K562 (cell line): ENCODE measurements at regions not wholly inside any gene's neighbourhood (a gene's known extent, or its start where the extent isn't known, plus 50 kb on each side); places are given as distances from the start of the nearest gene placed in this dataset.

Source experiments
- ATAC-seq: fragments of 200-7000 bp; cut with Tn5 transposase; 3 replicates; pipeline ENCODE4 v1.9.1; 2020; ENCODE audit warnings: moderate library complexity
- BruUV-seq: library from RNA; stranded (reverse); fragments of 400-500 nt; replicated peaks from 2 replicates; lab custom pipeline; 2021; lab: Mats Ljungman, UMichigan
- CTCF ChIA-PET: fragments of 300-600 bp; formaldehyde crosslinking; extraction: SDS; loops from one replicate; lab custom pipeline; 2021; ENCODE audit warnings: low intra/inter-chr PET ratio; lab: Yijun Ruan, JAX
- POLR2A ChIA-PET: fragments of 300-600, 350-650 bp; sonication (Branson Sonifier 250); formaldehyde crosslinking; extraction: SDS; loops from one replicate; lab custom pipeline; 2021; ENCODE audit warnings: antibody characterized with exemption, inconsistent platforms; lab: Yijun Ruan, JAX
- DNase-seq, 4 experiments: peaks; one replicate each; pipeline versions ENCODE4 v3.0.0 to v3.0.0-alpha.2; 2011 to 2018; ENCODE audit warnings: low spot score in 3 of 4, mixed read lengths in 3 of 4; ENCODE audit errors: extremely low read depth in 1 of 4
- FAIRE-seq: peaks from 2 replicates; lab custom pipeline; 2011; peaks lifted over from hg19 to GRCh38; lab: Jason Lieb, UNC
- H2AFZ ChIP-seq: 2 replicates; pipeline ENCODE4 v1.6.0; 2011; ENCODE audit warnings: low read depth, low read length, control low read depth, inconsistent platforms
- H3K27ac ChIP-seq: fragments of 200-600 bp; 3 replicates; pipeline ENCODE4 v1.8.0; 2011; ENCODE audit warnings: low read depth, mild to moderate bottlenecking, control low read depth, inconsistent platforms, low read length, moderate library complexity, mixed read lengths; ENCODE audit errors: extremely low read depth
- H3K27me3 ChIP-seq, 2 experiments: fragments of 300-600 bp in 1 of 2; 2 replicates in 1 of 2; 3 replicates in 1 of 2; pipeline versions ENCODE4 v1.6.0 to v1.8.0; 2011; ENCODE audit warnings: inconsistent platforms in 2 of 2, low read length in 2 of 2, mild to moderate bottlenecking in 1 of 2, mixed read lengths in 1 of 2, moderate library complexity in 1 of 2; ENCODE audit not compliant: control insufficient read depth in 2 of 2, insufficient read depth in 2 of 2
- H3K36me3 ChIP-seq: fragments of 300-600 bp; 3 replicates; pipeline ENCODE4 v1.8.0; 2011; ENCODE audit warnings: mild to moderate bottlenecking, low read length, inconsistent platforms; ENCODE audit not compliant: control insufficient read depth, insufficient read depth
- H3K4me1 ChIP-seq, 2 experiments: fragments of 200-600 bp in 1 of 2; replicated peaks in 1 of 2; 2 replicates in 1 of 2; 3 replicates in 1 of 2; pipeline versions ENCODE4 v1.5.1 to v1.8.0; 2011; ENCODE audit warnings: inconsistent platforms in 2 of 2, low read length in 2 of 2, mild to moderate bottlenecking in 1 of 2, mixed read lengths in 1 of 2, moderate library complexity in 1 of 2; ENCODE audit not compliant: control insufficient read depth in 2 of 2, insufficient read depth in 2 of 2
- H3K4me2 ChIP-seq: 2 replicates; pipeline ENCODE4 v1.6.1; 2011; ENCODE audit warnings: low read length, control low read depth, inconsistent platforms, mixed read lengths; ENCODE audit not compliant: insufficient read depth
- H3K4me3 ChIP-seq: fragments of 200-600 bp; sonication (generic), shearing (Covaris generic); 2 replicates; pipeline ENCODE4 v1.5.1; 2016; ENCODE audit warnings: control low read depth, inconsistent platforms
- H3K79me2 ChIP-seq: fragments of 200-600 bp; 3 replicates; pipeline ENCODE4 v1.8.0; 2011; ENCODE audit warnings: low read length, inconsistent platforms; ENCODE audit not compliant: control insufficient read depth, insufficient read depth
- H3K9ac ChIP-seq, 2 experiments: 2 replicates each; pipeline versions ENCODE4 v1.6.0 to v1.6.1; 2011; ENCODE audit warnings: low read depth in 2 of 2, low read length in 2 of 2, control low read depth in 1 of 2, inconsistent platforms in 1 of 2, mild to moderate bottlenecking in 1 of 2, mixed read lengths in 1 of 2; ENCODE audit not compliant: insufficient read depth in 1 of 2
- H3K9me1 ChIP-seq: one replicate; pipeline ENCODE4 v1.6.0; 2011; ENCODE audit warnings: inconsistent platforms, mild to moderate bottlenecking, low read length, moderate library complexity; ENCODE audit not compliant: control insufficient read depth, insufficient read depth
- H3K9me3 ChIP-seq: replicated peaks from 2 replicates; pipeline ENCODE4 v1.5.1; 2011; ENCODE audit warnings: low read depth, low read length, inconsistent platforms; ENCODE audit not compliant: control insufficient read depth, insufficient read depth
- H4K20me1 ChIP-seq: replicated peaks from 2 replicates; pipeline ENCODE4 v1.6.1; 2011; ENCODE audit warnings: low read length, inconsistent platforms, mixed read lengths; ENCODE audit not compliant: control insufficient read depth, insufficient read depth
- PHF8 ChIP-seq: fragments of 200-600 bp; sonication (generic); IDR thresholded peaks from 2 replicates; pipeline ENCODE4 v1.6.1; 2012; ENCODE audit warnings: mixed run types, mild to moderate bottlenecking, inconsistent platforms, low read length, moderate library complexity, borderline replicate concordance
- PHTF2 ChIP-seq: fragments of 250-450 bp; sonication (Bioruptor Pico); IDR thresholded peaks from 2 replicates; pipeline ENCODE4 v1.5.0; 2021; ENCODE audit warnings: mild to moderate bottlenecking
- RHOXF2B ChIP-seq: fragments of 250-450 bp; sonication (Bioruptor Pico); conservative IDR thresholded peaks from 2 replicates; pipeline ENCODE4 v1.5.1; 2021
- SMARCA5 ChIP-seq: fragments of 450-650 bp; IDR thresholded peaks from 2 replicates; pipeline ENCODE4 v1.6.1; 2016
- SNIP1 ChIP-seq: fragments of 450-650 bp; IDR thresholded peaks from 2 replicates; pipeline ENCODE4 v1.7.1; 2017; ENCODE audit warnings: low read depth, mild to moderate bottlenecking
- TEAD2 ChIP-seq: fragments of 450-650 bp; IDR thresholded peaks from 2 replicates; pipeline ENCODE4 v1.6.1; 2016; ENCODE audit warnings: missing genetic modification characterization, control low read depth, missing compliant biosample characterization
- ZNF232 ChIP-seq: sonication (generic); formaldehyde crosslinking; IDR thresholded peaks from 2 replicates; pipeline ENCODE4 v1.8.0; 2022; ENCODE audit warnings: mild to moderate bottlenecking, missing genetic modification reagents
- ZNF696 ChIP-seq: fragments of 250-450 bp; sonication (Bioruptor Pico); conservative IDR thresholded peaks from 2 replicates; pipeline ENCODE4 v1.4.0; 2020; ENCODE audit warnings: mild to moderate bottlenecking, moderate library complexity
- WGBS: fragments of 100-300 bp; shearing (Covaris generic); methylation state at CpG from one replicate; pipeline ENCODE4 v1.1.6; 2016; ENCODE audit warnings: low coverage, mixed read lengths; ENCODE audit not compliant: insufficient coverage; ENCODE audit errors: missing lambda C conversion rate; 5-methylcytosine and 5-hydroxymethylcytosine counted together
- in situ Hi-C: fragments of 300-500 bp; cut with MboI; formaldehyde crosslinking; loops from 4 replicates; pipeline ENCODE4 v1.15.0; 2018; ENCODE audit warnings: inconsistent platforms, mixed read lengths
- intact Hi-C: fragments of 100-400 bp; cut with micrococcal nuclease; formaldehyde crosslinking; loops from 2 replicates; pipeline ENCODE4 v1.14.2; 2022
- TF ChIP-seq, protein P1 (sequence below): IDR thresholded peaks from 2 replicates; pipeline ENCODE4 v1.6.1; 2011; ENCODE audit not compliant: insufficient read length; ENCODE audit errors: extremely low read depth
- TF ChIP-seq, protein P2 (sequence below), 2 experiments: fragments of 450-650 bp in 1 of 2; sonication (generic) in 1 of 2; formaldehyde crosslinking in 1 of 2; IDR thresholded peaks; 2 replicates each; pipeline versions ENCODE4 v1.7.1 to v1.9.0; 2016 to 2022; ENCODE audit warnings: inconsistent platforms in 1 of 2, mild to moderate bottlenecking in 1 of 2, missing genetic modification reagents in 1 of 2

DNA sequence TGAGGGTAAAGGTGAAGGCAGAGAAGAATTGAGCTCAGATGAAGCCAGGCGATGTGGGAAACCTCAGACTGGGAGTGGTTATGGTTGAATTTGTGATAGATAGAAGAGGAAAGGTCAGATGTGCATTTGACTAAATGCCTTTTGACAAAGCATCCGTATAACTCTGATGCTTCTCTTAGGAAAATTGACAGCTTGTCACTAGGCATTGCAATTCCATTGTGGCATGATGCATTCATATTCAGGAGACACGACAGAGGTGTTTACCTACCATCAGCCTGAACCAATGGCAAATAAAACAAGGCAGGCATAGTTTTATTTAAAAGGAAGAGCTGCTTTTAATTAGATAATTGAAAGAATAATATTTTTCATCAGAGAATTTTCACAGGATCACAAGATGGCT is 325.1 kb upstream of the IGFBP7 start:
- in situ Hi-C loops (no loop called here), intact Hi-C loops (loop anchor here (10.0 kb wide), 1 partner anchor 270 kb away; no protein-coding TSS in a partner anchor)
- no peak overlapping the region for H2AFZ ChIP-seq
- WGBS: 2% methylated on average over 3 of the region's 3 CpGs
- no TSS peak for BruUV-seq
- ChIA-PET POLR2A (no interaction called here), CTCF (no interaction called here)
- H3K9me3 ChIP-seq: no peaks in the 10 kb centered on the region
- H3K79me2 ChIP-seq: no peaks in the 10 kb centered on the region
- H3K4me2 ChIP-seq: no peak overlapping the region
- FAIRE-seq: no peak
- H3K27me3 ChIP-seq: no peaks in the 10 kb centered on the region
- no peaks in the 10 kb centered on the region for H4K20me1 ChIP-seq
- H3K9me1 ChIP-seq: no peaks in the 10 kb centered on the region
- no peak overlapping the region for H3K27ac ChIP-seq
- no peak overlapping the region for H3K4me3 ChIP-seq
- no peaks in the 10 kb centered on the region for H3K4me1 ChIP-seq
- no peak for ATAC-seq
- no peaks in the 10 kb centered on the region for H3K36me3 ChIP-seq
- no peak for TF ChIP-seq RHOXF2B
- no peak for TF ChIP-seq SNIP1
- TF ChIP-seq, protein P1, sequence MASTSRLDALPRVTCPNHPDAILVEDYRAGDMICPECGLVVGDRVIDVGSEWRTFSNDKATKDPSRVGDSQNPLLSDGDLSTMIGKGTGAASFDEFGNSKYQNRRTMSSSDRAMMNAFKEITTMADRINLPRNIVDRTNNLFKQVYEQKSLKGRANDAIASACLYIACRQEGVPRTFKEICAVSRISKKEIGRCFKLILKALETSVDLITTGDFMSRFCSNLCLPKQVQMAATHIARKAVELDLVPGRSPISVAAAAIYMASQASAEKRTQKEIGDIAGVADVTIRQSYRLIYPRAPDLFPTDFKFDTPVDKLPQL: no peak
- no peak for TF ChIP-seq PHF8
- TF ChIP-seq TEAD2 (tag): no peak
- TF ChIP-seq ZNF232 (CRISPR knock-in tag): no peak
- no peak for TF ChIP-seq SMARCA5
- no peak for TF ChIP-seq ZNF696 (CRISPR knock-in tag)
- TF ChIP-seq PHTF2 (CRISPR knock-in tag): no peak
- TF ChIP-seq, protein P2, sequence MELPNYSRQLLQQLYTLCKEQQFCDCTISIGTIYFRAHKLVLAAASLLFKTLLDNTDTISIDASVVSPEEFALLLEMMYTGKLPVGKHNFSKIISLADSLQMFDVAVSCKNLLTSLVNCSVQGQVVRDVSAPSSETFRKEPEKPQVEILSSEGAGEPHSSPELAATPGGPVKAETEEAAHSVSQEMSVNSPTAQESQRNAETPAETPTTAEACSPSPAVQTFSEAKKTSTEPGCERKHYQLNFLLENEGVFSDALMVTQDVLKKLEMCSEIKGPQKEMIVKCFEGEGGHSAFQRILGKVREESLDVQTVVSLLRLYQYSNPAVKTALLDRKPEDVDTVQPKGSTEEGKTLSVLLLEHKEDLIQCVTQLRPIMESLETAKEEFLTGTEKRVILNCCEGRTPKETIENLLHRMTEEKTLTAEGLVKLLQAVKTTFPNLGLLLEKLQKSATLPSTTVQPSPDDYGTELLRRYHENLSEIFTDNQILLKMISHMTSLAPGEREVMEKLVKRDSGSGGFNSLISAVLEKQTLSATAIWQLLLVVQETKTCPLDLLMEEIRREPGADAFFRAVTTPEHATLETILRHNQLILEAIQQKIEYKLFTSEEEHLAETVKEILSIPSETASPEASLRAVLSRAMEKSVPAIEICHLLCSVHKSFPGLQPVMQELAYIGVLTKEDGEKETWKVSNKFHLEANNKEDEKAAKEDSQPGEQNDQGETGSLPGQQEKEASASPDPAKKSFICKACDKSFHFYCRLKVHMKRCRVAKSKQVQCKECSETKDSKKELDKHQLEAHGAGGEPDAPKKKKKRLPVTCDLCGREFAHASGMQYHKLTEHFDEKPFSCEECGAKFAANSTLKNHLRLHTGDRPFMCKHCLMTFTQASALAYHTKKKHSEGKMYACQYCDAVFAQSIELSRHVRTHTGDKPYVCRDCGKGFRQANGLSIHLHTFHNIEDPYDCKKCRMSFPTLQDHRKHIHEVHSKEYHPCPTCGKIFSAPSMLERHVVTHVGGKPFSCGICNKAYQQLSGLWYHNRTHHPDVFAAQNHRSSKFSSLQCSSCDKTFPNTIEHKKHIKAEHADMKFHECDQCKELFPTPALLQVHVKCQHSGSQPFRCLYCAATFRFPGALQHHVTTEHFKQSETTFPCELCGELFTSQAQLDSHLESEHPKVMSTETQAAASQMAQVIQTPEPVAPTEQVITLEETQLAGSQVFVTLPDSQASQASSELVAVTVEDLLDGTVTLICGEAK (IDR thresholded peaks at IDR 0.05): no peak
- TF ChIP-seq, protein P2 (CRISPR knock-in tag; IDR thresholded peaks at IDR 0.05): no peak
- no peak for DNase-seq
- no peak overlapping the region for H3K9ac ChIP-seq
